Adipocyte (in vitro differentiated cells): ENCODE measurements at regions not wholly inside any gene's neighbourhood (a gene's known extent, or its start where the extent isn't known, plus 50 kb on each side); places are given as distances from the start of the nearest gene placed in this dataset.

Source experiments
- DNase-seq: peaks from one replicate; pipeline ENCODE4 v3.0.0-alpha.2; 2015; ENCODE audit warnings: low read depth
- H3K27me3 ChIP-seq: replicated peaks from 2 replicates; pipeline ENCODE4 v1.7.0; 2013; ENCODE audit warnings: mild to moderate bottlenecking, low read length, moderate library complexity; ENCODE audit not compliant: control insufficient read depth, insufficient read depth
- H3K36me3 ChIP-seq: 2 replicates; pipeline ENCODE4 v1.7.0; 2013; ENCODE audit warnings: low read length, mild to moderate bottlenecking, moderate library complexity; ENCODE audit not compliant: control insufficient read depth, insufficient read depth, severe bottlenecking
- H3K4me1 ChIP-seq: 2 replicates; pipeline ENCODE4 v1.7.0; 2013; ENCODE audit warnings: mild to moderate bottlenecking, low read length, moderate library complexity; ENCODE audit not compliant: control insufficient read depth, insufficient read depth
- H3K4me3 ChIP-seq: 2 replicates; pipeline ENCODE4 v1.7.0; 2013; ENCODE audit warnings: mild to moderate bottlenecking, low read length, moderate library complexity
- H3K9ac ChIP-seq: 2 replicates; pipeline ENCODE4 v1.7.0; 2013; ENCODE audit warnings: mild to moderate bottlenecking, low read length, moderate library complexity
- H3K9me3 ChIP-seq: 2 replicates; pipeline ENCODE4 v1.7.0; 2013; ENCODE audit warnings: mild to moderate bottlenecking, low read length, moderate library complexity; ENCODE audit not compliant: control insufficient read depth

- DNase-seq = no peak
- no peaks in the 10 kb centered on the region for H3K9me3 ChIP-seq
- no peaks in the 10 kb centered on the region for H3K36me3 ChIP-seq
- no peaks in the 10 kb centered on the region for H3K27me3 ChIP-seq
- H3K4me3 ChIP-seq = no peak overlapping the region
- no peaks in the 10 kb centered on the region for H3K4me1 ChIP-seq
- no peak overlapping the region for H3K9ac ChIP-seq
These were observed 233.2 kb upstream of the MBL2 start for GRCh38 chr10:53005612-53006345.

DNA sequence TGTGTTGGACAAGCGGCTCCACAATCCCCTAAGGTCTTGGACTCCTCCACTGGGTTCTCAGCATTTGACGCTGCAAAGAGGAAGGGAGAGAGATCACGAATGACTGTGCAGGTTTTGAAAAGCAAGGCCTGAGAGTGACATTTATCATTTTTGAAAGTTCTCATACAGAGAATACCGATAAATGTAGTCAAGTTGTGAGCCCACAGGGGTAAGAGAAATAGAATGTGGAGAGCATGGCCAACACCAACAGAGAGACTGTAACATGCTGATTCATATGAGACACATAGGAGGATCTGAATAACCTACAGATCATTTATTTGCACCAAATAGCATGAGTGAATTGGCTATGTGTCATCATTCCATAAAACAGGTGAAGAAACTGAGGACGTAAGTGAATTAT lies 230.5 kb upstream of the MBL2 start:
- Histone ChIP-seq H3K4me3 (no peak overlapping the region), H3K9me3 (no peaks in the 10 kb centered on the region), H3K4me1 (no peaks in the 10 kb centered on the region), H3K36me3 (no peaks in the 10 kb centered on the region), H3K27me3 (no peaks in the 10 kb centered on the region), H3K9ac (no peak overlapping the region)
- no peak for DNase-seq

DNA sequence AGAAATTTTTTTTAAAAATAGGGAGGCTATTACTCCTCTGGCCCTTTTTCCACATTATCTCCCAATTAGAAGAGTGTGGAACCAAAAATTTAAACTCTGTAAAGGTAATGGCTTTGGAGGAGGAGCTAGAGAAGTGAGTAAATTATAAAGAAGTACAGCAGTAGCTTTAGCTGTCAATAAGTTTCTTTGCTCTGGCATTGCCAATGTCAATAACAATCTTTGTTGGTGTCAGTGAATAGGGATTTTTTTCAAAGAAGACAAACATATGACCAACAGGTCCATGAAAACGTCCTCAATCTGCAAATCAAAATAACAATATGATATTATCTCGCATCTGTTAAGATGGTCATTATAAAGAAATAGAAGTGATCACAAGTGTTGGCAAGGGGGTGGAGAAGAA lies 227.1 kb upstream of the MBL2 start:
- Histone ChIP-seq H3K36me3 (no peaks in the 10 kb centered on the region), H3K9me3 (no peaks in the 10 kb centered on the region), H3K4me3 (no peak overlapping the region), H3K4me1 (no peaks in the 10 kb centered on the region), H3K27me3 (no peaks in the 10 kb centered on the region), H3K9ac (no peak overlapping the region)
- DNase-seq = no peak

DNA sequence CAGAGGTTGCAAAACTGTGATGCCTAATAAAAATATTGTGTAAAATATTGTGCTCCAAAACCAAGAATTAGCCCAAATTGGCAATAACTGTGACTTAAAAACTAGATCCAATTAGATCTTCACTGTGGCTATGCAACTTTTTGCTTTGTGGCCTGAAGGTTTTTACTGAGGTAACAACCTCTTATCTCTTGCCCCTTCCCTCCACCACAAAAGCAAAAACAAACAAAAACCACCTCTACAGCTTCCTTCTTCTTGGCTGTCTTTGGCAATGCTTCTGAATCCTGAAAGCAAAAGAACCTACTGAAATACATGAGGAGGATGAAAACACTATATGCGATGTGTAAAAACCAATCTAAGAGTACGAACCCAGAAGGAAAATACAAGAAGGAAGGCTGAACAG lies 226.7 kb upstream of the MBL2 start:
- DNase-seq = no peak
- Histone ChIP-seq H3K9ac (no peak overlapping the region), H3K36me3 (no peaks in the 10 kb centered on the region), H3K9me3 (no peaks in the 10 kb centered on the region), H3K27me3 (no peaks in the 10 kb centered on the region), H3K4me3 (no peak overlapping the region), H3K4me1 (no peaks in the 10 kb centered on the region)

- Histone ChIP-seq H3K4me1 (no peaks in the 10 kb centered on the region), H3K27me3 (no peaks in the 10 kb centered on the region), H3K4me3 (no peak overlapping the region), H3K36me3 (no peaks in the 10 kb centered on the region), H3K9ac (no peak overlapping the region), H3K9me3 (no peaks in the 10 kb centered on the region)
- no peak for DNase-seq
These were observed 224.4 kb upstream of the MBL2 start for GRCh38 chr10:52997007-52997406.

GRCh38 chr10:52994370-52994769 lies 221.8 kb upstream of the MBL2 start:
- H3K4me3 ChIP-seq = no peak overlapping the region
- no peaks in the 10 kb centered on the region for H3K9me3 ChIP-seq
- H3K4me1 ChIP-seq = no peaks in the 10 kb centered on the region
- H3K27me3 ChIP-seq = no peaks in the 10 kb centered on the region
- H3K9ac ChIP-seq = no peak overlapping the region
- DNase-seq = no peak
- no peaks in the 10 kb centered on the region for H3K36me3 ChIP-seq

DNA sequence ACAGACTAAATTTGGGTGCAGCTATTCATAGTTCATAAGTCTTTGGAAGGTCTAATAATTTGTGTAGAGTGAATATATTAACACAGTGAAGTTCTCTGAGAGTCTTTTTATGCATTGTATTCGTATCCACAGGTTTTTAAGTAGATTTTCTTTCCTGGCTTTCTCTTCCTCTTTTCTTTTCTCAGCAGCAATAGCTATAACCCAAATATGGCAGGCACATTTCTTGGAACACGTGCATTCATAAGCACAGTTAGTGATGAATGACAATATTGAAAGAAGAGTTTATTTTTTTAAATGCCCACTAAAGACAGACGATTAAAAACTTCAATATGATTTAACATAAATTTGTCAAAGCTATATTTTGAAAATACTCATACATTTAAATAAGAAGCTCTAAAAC lies 220.5 kb upstream of the MBL2 start:
- Histone ChIP-seq H3K36me3 (no peaks in the 10 kb centered on the region), H3K9me3 (no peaks in the 10 kb centered on the region), H3K4me1 (no peaks in the 10 kb centered on the region), H3K4me3 (no peak overlapping the region), H3K27me3 (no peaks in the 10 kb centered on the region), H3K9ac (no peak overlapping the region)
- DNase-seq = no peak

DNA sequence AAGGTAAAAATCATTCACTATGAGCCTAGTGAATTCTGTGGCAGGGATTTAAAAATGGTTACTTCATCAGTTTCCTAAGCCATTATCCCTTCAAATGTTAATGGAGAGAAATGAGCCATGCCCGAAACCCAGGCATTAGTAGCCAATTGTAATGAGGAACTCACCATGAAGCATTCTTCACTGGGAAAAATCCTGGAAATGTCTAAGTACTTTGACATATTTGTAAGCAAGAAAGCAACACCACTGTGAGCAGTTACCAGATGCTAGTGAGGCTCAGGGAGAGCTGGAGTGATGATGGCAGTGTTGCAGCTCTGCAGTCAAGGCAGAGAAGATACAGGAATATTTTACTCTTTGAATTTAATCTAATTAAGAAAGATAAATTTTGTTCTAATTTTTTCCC lies 220.0 kb upstream of the MBL2 start:
- no peak for DNase-seq
- Histone ChIP-seq H3K4me3 (no peak overlapping the region), H3K36me3 (no peaks in the 10 kb centered on the region), H3K9me3 (no peaks in the 10 kb centered on the region), H3K4me1 (no peaks in the 10 kb centered on the region), H3K9ac (no peak overlapping the region), H3K27me3 (no peaks in the 10 kb centered on the region)

DNA sequence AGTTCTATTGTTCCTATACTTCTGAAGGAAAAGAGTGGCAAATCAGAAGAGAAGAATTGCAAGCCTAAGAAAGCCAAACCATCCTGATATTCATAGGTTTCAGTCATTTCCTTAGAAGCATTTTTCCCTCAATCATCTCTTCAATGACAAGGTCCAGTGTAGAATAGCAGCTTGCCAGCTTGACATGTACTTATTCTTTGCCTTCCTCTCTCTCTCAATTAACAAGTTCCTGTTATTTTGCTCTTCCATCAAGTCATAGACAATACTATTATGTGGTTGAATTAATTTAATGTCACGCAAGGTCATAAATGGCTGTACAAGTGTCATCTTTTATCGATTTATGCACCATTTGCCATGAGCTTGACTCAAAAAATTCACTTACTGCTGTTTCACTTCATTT lies 216.3 kb upstream of the MBL2 start:
- Histone ChIP-seq H3K4me3 (no peak overlapping the region), H3K36me3 (no peaks in the 10 kb centered on the region), H3K9me3 (no peaks in the 10 kb centered on the region), H3K4me1 (no peaks in the 10 kb centered on the region), H3K9ac (no peak overlapping the region), H3K27me3 (no peaks in the 10 kb centered on the region)
- DNase-seq = no peak

- no peaks in the 10 kb centered on the region for H3K27me3 ChIP-seq
- H3K9me3 ChIP-seq = no peaks in the 10 kb centered on the region
- DNase-seq = no peak
- no peaks in the 10 kb centered on the region for H3K4me1 ChIP-seq
- H3K4me3 ChIP-seq = no peak overlapping the region
- H3K9ac ChIP-seq = no peak overlapping the region
- H3K36me3 ChIP-seq = no peaks in the 10 kb centered on the region
These were observed 213.5 kb upstream of the MBL2 start for GRCh38 chr10:52986125-52986524.

DNA sequence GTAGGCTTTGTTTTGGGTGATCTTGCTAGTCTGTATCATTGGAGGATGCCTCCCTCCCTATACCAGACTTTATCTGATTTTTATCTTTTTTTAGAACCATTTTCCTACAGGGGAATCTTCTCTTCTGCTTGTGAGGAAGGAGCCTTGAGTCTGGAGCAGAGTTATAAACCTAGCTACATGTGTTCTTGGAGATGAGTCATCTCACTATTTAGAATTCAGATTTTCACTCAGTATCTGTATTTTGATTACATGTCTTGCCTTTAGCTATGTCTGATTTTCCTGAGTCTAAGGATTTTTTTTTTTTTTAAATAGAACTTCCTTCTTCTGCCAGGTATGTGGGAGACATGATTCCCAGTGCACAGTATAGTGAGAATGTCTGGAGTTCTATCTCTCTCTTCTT lies 211.6 kb upstream of the MBL2 start:
- no peak overlapping the region for H3K4me3 ChIP-seq
- no peak overlapping the region for H3K9ac ChIP-seq
- no peaks in the 10 kb centered on the region for H3K9me3 ChIP-seq
- H3K4me1 ChIP-seq = no peaks in the 10 kb centered on the region
- DNase-seq = no peak
- H3K27me3 ChIP-seq = no peaks in the 10 kb centered on the region
- no peaks in the 10 kb centered on the region for H3K36me3 ChIP-seq

- H3K9ac ChIP-seq = no peak overlapping the region
- no peak for DNase-seq
- no peaks in the 10 kb centered on the region for H3K9me3 ChIP-seq
- no peaks in the 10 kb centered on the region for H3K36me3 ChIP-seq
- no peaks in the 10 kb centered on the region for H3K4me1 ChIP-seq
- no peaks in the 10 kb centered on the region for H3K27me3 ChIP-seq
- H3K4me3 ChIP-seq = no peak overlapping the region
These were observed 206.9 kb upstream of the MBL2 start for GRCh38 chr10:52979295-52979990.
